ENCODE measurements at regions not wholly inside any gene's neighbourhood (a gene's known extent, or its start where the extent isn't known, plus 50 kb on each side); places are given as distances from the start of the nearest gene placed in this dataset.

GRCh38 chr9:13816837-13817236, 497.1 kb downstream of the NFIB start:
- intact Hi-C loops (cut with micrococcal nuclease), result loop anchor here (5.0 kb wide), 1 partner anchor 50 kb away; no protein-coding TSS in a partner anchor
- TF ChIP-seq CTCF (IDR thresholded peaks at IDR 0.05), result no peak
- POLR2A ChIA-PET, result no interaction called here
- no peaks in the 10 kb centered on the region for H3K36me3 Mint-ChIP-seq (ENCODE audit: low read depth)
- no peaks in the 10 kb centered on the region for H3K4me1 Mint-ChIP-seq
- no peak overlapping the region for H3K27ac Mint-ChIP-seq
- DNase-seq (no peak), ATAC-seq (ENCODE audit: low read depth) (no peak)
- H3K4me3 Mint-ChIP-seq, result no peak overlapping the region
- no peaks in the 10 kb centered on the region for H3K27me3 Mint-ChIP-seq
- CTCF ChIA-PET, result no interaction called here
- peaks cover 2% of the 10 kb centered on the region for H3K9me3 Mint-ChIP-seq

- TF ChIP-seq CTCF (IDR thresholded peaks at IDR 0.05), result no peak
- Mint-ChIP-seq H3K4me3 (no peak overlapping the region), H3K9me3 (peaks cover 2% of the 10 kb centered on the region), H3K27me3 (no peaks in the 10 kb centered on the region), H3K36me3 (ENCODE audit: low read depth) (no peaks in the 10 kb centered on the region), H3K4me1 (no peaks in the 10 kb centered on the region), H3K27ac (no peak overlapping the region)
- ChIA-PET POLR2A (no interaction called here), CTCF (no interaction called here)
- DNase-seq, result no peak
- ATAC-seq (ENCODE audit: low read depth), result no peak
- intact Hi-C loops (cut with micrococcal nuclease), result loop anchor here (5.0 kb wide), 1 partner anchor 48 kb away; no protein-coding TSS in a partner anchor
Measured at GRCh38 chr9:13814647-13815400, 499.1 kb downstream of the NFIB start.

GRCh38 chr9:13811876-13812275, 502.1 kb downstream of the NFIB start:
- H3K4me1 Mint-ChIP-seq, result no peaks in the 10 kb centered on the region

DNA sequence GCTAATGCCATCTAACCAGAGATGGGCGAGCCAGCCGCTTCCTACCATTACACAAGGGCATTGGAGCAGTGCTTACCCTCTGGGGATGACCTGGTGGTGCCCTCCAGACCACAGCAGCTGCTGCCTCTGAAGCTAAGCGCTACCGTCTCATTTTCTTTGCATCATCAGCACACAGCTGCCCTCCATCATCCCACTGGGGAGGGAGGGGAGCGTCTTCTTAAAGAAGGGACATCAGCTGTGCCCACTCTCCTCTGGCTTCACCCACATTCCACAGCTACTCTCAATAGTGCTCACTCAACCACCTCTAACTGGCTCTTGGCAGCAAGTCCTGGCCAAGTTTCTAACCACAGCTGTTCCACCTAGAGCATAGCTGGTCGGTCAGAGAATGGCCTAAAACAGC, 503.4 kb downstream of the NFIB start:
- peaks cover 2% of the 10 kb centered on the region for H3K9me3 Mint-ChIP-seq
- DNase-seq, result no peak

More at GRCh38 chr9:13811876-13812275, 502.1 kb downstream of the NFIB start:
- no peak for DNase-seq
- Mint-ChIP-seq H3K36me3 (ENCODE audit: low read depth) (no peaks in the 10 kb centered on the region), H3K4me3 (no peak overlapping the region), H3K27ac (no peak overlapping the region), H3K27me3 (no peaks in the 10 kb centered on the region), H3K9me3 (peaks cover 2% of the 10 kb centered on the region)
- POLR2A ChIA-PET, result no interaction called here
- intact Hi-C loops (cut with micrococcal nuclease), result no loop called here
- ATAC-seq (ENCODE audit: low read depth), result no peak
- TF ChIP-seq CTCF (IDR thresholded peaks at IDR 0.05), result no peak
- CTCF ChIA-PET, result no interaction called here

DNA sequence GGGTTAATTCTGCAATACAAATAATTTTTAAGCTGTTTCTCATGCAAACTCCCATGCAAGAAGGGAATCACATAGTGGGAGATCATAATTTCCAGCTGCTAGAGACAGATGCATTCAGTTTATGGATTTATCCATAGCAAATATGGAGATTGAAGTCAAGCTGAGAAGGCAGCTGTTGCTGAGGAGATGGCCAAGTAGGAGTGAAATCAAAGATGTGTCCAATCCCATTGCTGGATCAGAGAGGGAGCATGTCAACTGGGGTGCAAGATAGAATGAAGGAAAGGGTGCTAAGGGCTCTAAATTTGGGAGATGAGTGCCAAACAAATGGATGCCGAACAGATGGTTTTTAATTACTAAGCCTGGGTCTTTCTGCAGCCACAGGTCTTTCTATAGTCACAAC, 504.5 kb downstream of the NFIB start:
- Mint-ChIP-seq H3K27me3 (no peaks in the 10 kb centered on the region), H3K9me3 (peaks cover 2% of the 10 kb centered on the region), H3K4me1 (no peaks in the 10 kb centered on the region), H3K36me3 (ENCODE audit: low read depth) (no peaks in the 10 kb centered on the region), H3K27ac (no peak overlapping the region), H3K4me3 (no peak overlapping the region)
- intact Hi-C loops (cut with micrococcal nuclease), result no loop called here
- no peak for DNase-seq
- POLR2A ChIA-PET, result no interaction called here
- CTCF ChIA-PET, result no interaction called here
- no peak for TF ChIP-seq CTCF (IDR thresholded peaks at IDR 0.05)
- ATAC-seq (ENCODE audit: low read depth), result no peak

More for the DNA sequence above, 503.4 kb downstream of the NFIB start:
- ChIA-PET CTCF (no interaction called here), POLR2A (no interaction called here)
- intact Hi-C loops (cut with micrococcal nuclease), result no loop called here
- Mint-ChIP-seq H3K36me3 (ENCODE audit: low read depth) (no peaks in the 10 kb centered on the region), H3K4me1 (no peaks in the 10 kb centered on the region), H3K27me3 (no peaks in the 10 kb centered on the region), H3K4me3 (no peak overlapping the region), H3K27ac (no peak overlapping the region)
- TF ChIP-seq CTCF (IDR thresholded peaks at IDR 0.05), result no peak
- ATAC-seq (ENCODE audit: low read depth), result no peak
